ENCODE measurements at regions not wholly inside any gene's neighbourhood (a gene's known extent, or its start where the extent isn't known, plus 50 kb on each side); places are given as distances from the start of the nearest gene placed in this dataset.

DNA sequence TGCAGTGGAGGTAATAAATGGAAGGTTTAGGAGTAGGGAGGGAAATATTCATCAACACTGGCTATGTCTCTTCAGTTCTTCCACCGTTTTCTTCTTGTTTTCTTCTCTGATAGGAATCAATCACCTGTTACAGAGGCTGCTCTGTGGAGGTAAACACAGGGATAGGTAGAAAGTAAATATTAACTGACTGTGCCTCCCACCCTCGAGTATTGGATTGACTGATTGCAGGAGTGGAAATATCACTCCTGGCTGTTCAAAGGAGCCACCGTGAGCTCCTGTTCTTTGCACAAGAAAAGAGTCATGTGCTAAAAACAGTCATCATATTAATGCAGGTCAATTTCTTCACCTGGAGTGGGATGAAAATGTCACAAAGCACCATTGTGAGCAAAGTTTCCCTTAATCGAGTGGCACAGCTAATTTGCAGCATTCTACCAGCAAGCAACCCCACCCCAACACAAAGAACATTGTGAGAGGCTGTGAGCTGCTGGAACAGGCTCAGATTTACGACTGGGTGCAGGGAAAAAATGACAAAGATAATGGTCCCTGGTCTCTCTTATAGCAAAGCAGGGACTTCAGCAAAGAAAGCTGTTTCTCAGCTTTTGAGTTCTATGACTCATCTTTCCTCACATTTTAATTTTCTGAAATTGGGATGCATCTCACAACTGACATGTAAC, 113.7 kb upstream of the TSPAN5 start:
- CTCF ChIA-PET = no interaction called here
- ATAC-seq = no peak

More for the DNA sequence above, 113.7 kb upstream of the TSPAN5 start:
- Histone ChIP-seq H3K4me2 (ENCODE audit: low read length) (no peak overlapping the region), H3K36me3 (ENCODE audit: control insufficient read depth in 1 of 2, insufficient read depth in 2 of 2, low read length in 2 of 2) (no peaks in the 10 kb centered on the region), H3K9me3 (ENCODE audit: control insufficient read depth in 1 of 2, insufficient read depth in 1 of 2, low read depth in 1 of 2, low read length in 2 of 2) (no peaks in the 10 kb centered on the region), H3K27me3 (ENCODE audit: insufficient read depth, low read length) (no peaks in the 10 kb centered on the region), H3K27ac (ENCODE audit: low read depth, low read length) (no peak overlapping the region), H3K9me2 (ENCODE audit: insufficient read depth) (no peaks in the 10 kb centered on the region), H3K4me3 (replicated peaks in 1 of 2; ENCODE audit: low read depth in 1 of 2, low read length in 2 of 2) (no peak overlapping the region), H3K79me2 (ENCODE audit: insufficient read depth, low read length) (no peaks in the 10 kb centered on the region), H3K4me1 (ENCODE audit: control insufficient read depth in 1 of 2, insufficient read depth in 2 of 2, low read length in 2 of 2) (no peaks in the 10 kb centered on the region), H2AFZ (ENCODE audit: low read depth, low read length, poor library complexity, severe bottlenecking) (no peak overlapping the region), H3K9ac (ENCODE audit: low read length) (no peak overlapping the region), H4K20me1 (ENCODE audit: insufficient read depth) (no peaks in the 10 kb centered on the region)
- BruUV-seq (replicated peaks) = no TSS peak
- intact Hi-C loops (cut with micrococcal nuclease) = no loop called here
- TF ChIP-seq FOSL1 (IDR thresholded peaks at IDR 0.05; ENCODE audit: low read depth) (no peak), POLR2AphosphoS5 (IDR thresholded peaks at IDR 0.05; ENCODE audit: low read depth, low read length) (no peak), EZH2 (IDR thresholded peaks at IDR 0.05) (no peak), YY1 (IDR thresholded peaks at IDR 0.05; ENCODE audit: extremely low read depth, insufficient replicate concordance, low read depth, low read length) (no peak), JUND (IDR thresholded peaks at IDR 0.05) (no peak), RAD21 (IDR thresholded peaks at IDR 0.05; ENCODE audit: low read depth) (no peak), EGR1 (IDR thresholded peaks at IDR 0.05; ENCODE audit: low read depth) (no peak), EZH2phosphoT487 (IDR thresholded peaks at IDR 0.05; ENCODE audit: borderline replicate concordance) (no peak), SIN3A (IDR thresholded peaks at IDR 0.05; ENCODE audit: low read depth) (no peak), CEBPB (IDR thresholded peaks at IDR 0.05; ENCODE audit: low read depth) (no peak), ELF1 (IDR thresholded peaks at IDR 0.05; ENCODE audit: borderline replicate concordance, low read depth) (no peak)
- TF ChIP-seq, protein P1, sequence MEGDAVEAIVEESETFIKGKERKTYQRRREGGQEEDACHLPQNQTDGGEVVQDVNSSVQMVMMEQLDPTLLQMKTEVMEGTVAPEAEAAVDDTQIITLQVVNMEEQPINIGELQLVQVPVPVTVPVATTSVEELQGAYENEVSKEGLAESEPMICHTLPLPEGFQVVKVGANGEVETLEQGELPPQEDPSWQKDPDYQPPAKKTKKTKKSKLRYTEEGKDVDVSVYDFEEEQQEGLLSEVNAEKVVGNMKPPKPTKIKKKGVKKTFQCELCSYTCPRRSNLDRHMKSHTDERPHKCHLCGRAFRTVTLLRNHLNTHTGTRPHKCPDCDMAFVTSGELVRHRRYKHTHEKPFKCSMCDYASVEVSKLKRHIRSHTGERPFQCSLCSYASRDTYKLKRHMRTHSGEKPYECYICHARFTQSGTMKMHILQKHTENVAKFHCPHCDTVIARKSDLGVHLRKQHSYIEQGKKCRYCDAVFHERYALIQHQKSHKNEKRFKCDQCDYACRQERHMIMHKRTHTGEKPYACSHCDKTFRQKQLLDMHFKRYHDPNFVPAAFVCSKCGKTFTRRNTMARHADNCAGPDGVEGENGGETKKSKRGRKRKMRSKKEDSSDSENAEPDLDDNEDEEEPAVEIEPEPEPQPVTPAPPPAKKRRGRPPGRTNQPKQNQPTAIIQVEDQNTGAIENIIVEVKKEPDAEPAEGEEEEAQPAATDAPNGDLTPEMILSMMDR (IDR thresholded peaks at IDR 0.05 in 2 of 3, conservative IDR thresholded peaks at IDR 0.05 in 1 of 3; ENCODE audit: borderline replicate concordance in 1 of 3, insufficient read depth in 1 of 3, low read depth in 2 of 3, low read length in 2 of 3) = no peak
- TF ChIP-seq, protein P2, sequence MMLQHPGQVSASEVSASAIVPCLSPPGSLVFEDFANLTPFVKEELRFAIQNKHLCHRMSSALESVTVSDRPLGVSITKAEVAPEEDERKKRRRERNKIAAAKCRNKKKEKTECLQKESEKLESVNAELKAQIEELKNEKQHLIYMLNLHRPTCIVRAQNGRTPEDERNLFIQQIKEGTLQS (IDR thresholded peaks at IDR 0.05) = no peak
- ChIA-PET RAD21 (ENCODE audit: low non-redundant PET in 1 of 2, low total read pairs in 2 of 2, uncharacterized antibody in 2 of 2, unreplicated experiment in 2 of 2) (no interaction called here), POLR2A (interaction anchor here (0.9 kb wide), 1 partner anchor 13 kb away, joined by 3 read pairs; no protein-coding TSS in a partner anchor)
- DNase-seq (ENCODE audit: low read depth, low spot score) = no peak

Data from HCT116 (cell line).